Neural progenitor cell (in vitro differentiated cells): ENCODE measurements at regions not wholly inside any gene's neighbourhood (a gene's known extent, or its start where the extent isn't known, plus 50 kb on each side); places are given as distances from the start of the nearest gene placed in this dataset.
A peak's percentile ranks its signal among the peaks of the same experiment; 100 is the strongest.

Experiments used
- DNase-seq: peaks from one replicate; pipeline ENCODE4 v3.0.0-alpha.2; 2016; ENCODE audit warnings: low spot score
- H2AFZ ChIP-seq: fragments of 200-600 bp; sonication (generic); replicated peaks from 2 replicates; pipeline ENCODE4 v1.6.1; 2016; ENCODE audit warnings: antibody characterized with exemption
- H3F3A ChIP-seq: fragments of 200-600 bp; sonication (generic); 2 replicates; pipeline ENCODE4 v1.6.1; 2016; ENCODE audit warnings: antibody characterized with exemption, low read depth
- H3K27ac ChIP-seq: fragments of 200-600 bp; sonication (generic); 2 replicates; pipeline ENCODE4 v1.5.1; 2016; ENCODE audit warnings: mild to moderate bottlenecking
- H3K27me3 ChIP-seq: fragments of 200-600 bp; sonication (generic); 2 replicates; pipeline ENCODE4 v1.6.1; 2016; ENCODE audit warnings: mild to moderate bottlenecking, moderate library complexity
- H3K36me3 ChIP-seq: fragments of 200-600 bp; sonication (generic); 2 replicates; pipeline ENCODE4 v1.5.1; 2016
- H3K4me1 ChIP-seq: fragments of 200-600 bp; sonication (generic); 2 replicates; pipeline ENCODE4 v1.6.1; 2016; ENCODE audit warnings: mixed run types
- H3K4me2 ChIP-seq: fragments of 200-600 bp; sonication (generic); 2 replicates; pipeline ENCODE4 v1.6.1; 2016
- H3K4me3 ChIP-seq: fragments of 200-600 bp; sonication (generic); 2 replicates; pipeline ENCODE4 v1.5.1; 2016
- H3K79me2 ChIP-seq: fragments of 200-600 bp; sonication (generic); 2 replicates; pipeline ENCODE4 v1.6.1; 2016; ENCODE audit warnings: low read depth
- H3K9ac ChIP-seq: fragments of 200-600 bp; sonication (generic); 2 replicates; pipeline ENCODE4 v1.6.1; 2016
- H3K9me3 ChIP-seq: fragments of 200-600 bp; sonication (generic); 2 replicates; pipeline ENCODE4 v1.5.1; 2016; ENCODE audit warnings: low read depth
- H4K20me1 ChIP-seq: fragments of 200-600 bp; sonication (generic); 2 replicates; pipeline ENCODE4 v1.6.1; 2016; ENCODE audit warnings: low read depth
- H3K27ac Mint-ChIP-seq: 3 replicates; pipeline ENCODE4 v1.8.0; 2021; ENCODE audit warnings: mixed read lengths
- H3K27me3 Mint-ChIP-seq: 2 replicates; pipeline ENCODE4 v1.8.0; 2022; ENCODE audit warnings: low read depth, mild to moderate bottlenecking, inconsistent platforms, moderate library complexity, mixed read lengths; ENCODE audit not compliant: insufficient read depth
- H3K36me3 Mint-ChIP-seq: 3 replicates; pipeline ENCODE4 v1.8.0; 2021; ENCODE audit warnings: mixed read lengths
- H3K4me1 Mint-ChIP-seq: 3 replicates; pipeline ENCODE4 v1.8.0; 2021; ENCODE audit warnings: mixed read lengths
- H3K4me3 Mint-ChIP-seq: 3 replicates; pipeline ENCODE4 v1.8.0; 2021; ENCODE audit warnings: mild to moderate bottlenecking, moderate library complexity, mixed read lengths
- H3K9me3 Mint-ChIP-seq: 3 replicates; pipeline ENCODE4 v1.8.0; 2020; ENCODE audit warnings: mixed read lengths
- EZH2 ChIP-seq: fragments of 200-600 bp; sonication (generic); IDR thresholded peaks from 2 replicates; pipeline ENCODE4 v1.6.1; 2017; ENCODE audit warnings: antibody characterized with exemption, mild to moderate bottlenecking, moderate library complexity
- EZH2phosphoT487 ChIP-seq: fragments of 200-600 bp; sonication (generic); IDR thresholded peaks from 2 replicates; pipeline ENCODE4 v1.6.1; 2017; ENCODE audit warnings: antibody characterized with exemption
- TF ChIP-seq, protein P1 (sequence below): fragments of 200-600 bp; sonication (generic); IDR thresholded peaks from 2 replicates; pipeline ENCODE4 v1.5.1; 2017; ENCODE audit warnings: antibody characterized with exemption, mild to moderate bottlenecking

DNA sequence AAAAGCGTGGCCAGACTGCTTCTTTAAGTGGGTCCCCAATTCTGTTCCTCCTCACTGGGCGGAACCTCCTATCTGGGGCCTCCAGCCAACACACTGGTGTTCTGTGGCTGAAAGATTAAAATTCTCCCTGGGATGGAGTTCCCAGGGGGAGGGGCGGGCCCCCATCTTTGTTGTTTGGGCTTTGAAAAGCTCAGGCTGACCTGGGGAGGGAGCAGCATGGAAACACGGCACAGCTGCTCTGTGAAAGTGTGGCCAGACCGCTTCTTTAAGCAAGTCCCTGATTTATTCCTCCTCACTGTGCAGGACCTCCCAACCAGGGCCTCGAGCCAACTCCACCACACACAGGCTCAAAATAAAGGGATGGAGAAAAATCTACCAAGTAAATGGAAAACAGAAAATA lies 219.5 kb downstream of the TMEM47 start:
- H3K4me1 Mint-ChIP-seq: no peaks in the 10 kb centered on the region

DNA sequence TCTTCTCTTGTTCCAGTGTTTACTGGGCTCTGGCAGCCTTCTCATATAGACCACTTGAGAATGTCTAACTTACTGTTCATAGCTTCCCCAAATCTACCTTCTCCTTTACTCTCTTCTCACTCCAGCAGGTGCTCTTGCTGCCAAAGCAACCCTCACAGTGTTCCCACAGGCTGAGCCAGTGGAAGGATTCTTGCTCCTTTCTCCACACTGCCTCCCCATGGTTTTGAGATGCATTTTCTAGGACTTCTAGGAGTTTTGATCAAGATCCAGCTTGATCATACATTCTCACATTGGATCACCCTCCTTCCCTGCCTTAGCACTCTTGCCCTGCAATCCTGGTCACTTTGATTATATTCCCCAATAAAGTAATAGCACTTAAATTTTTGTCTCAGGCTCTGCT lies 230.8 kb downstream of the TMEM47 start:
- Histone ChIP-seq H3F3A (no peaks in the 10 kb centered on the region), H4K20me1 (no peaks in the 10 kb centered on the region), H3K27ac (no peak overlapping the region), H3K4me2 (no peak overlapping the region), H2AFZ (no peak overlapping the region), H3K27me3 (no peaks in the 10 kb centered on the region), H3K36me3 (no peaks in the 10 kb centered on the region), H3K4me3 (no peak overlapping the region), H3K79me2 (no peaks in the 10 kb centered on the region), H3K9me3 (no peaks in the 10 kb centered on the region), H3K9ac (no peak overlapping the region), H3K4me1 (no peaks in the 10 kb centered on the region)
- Mint-ChIP-seq H3K27ac (no peak overlapping the region), H3K9me3 (peaks cover 4% of the 10 kb centered on the region), H3K4me3 (no peak overlapping the region), H3K36me3 (no peaks in the 10 kb centered on the region), H3K4me1 (no peaks in the 10 kb centered on the region), H3K27me3 (peaks cover 3% of the 10 kb centered on the region)
- TF ChIP-seq EZH2phosphoT487: no peak
- TF ChIP-seq, protein P1, sequence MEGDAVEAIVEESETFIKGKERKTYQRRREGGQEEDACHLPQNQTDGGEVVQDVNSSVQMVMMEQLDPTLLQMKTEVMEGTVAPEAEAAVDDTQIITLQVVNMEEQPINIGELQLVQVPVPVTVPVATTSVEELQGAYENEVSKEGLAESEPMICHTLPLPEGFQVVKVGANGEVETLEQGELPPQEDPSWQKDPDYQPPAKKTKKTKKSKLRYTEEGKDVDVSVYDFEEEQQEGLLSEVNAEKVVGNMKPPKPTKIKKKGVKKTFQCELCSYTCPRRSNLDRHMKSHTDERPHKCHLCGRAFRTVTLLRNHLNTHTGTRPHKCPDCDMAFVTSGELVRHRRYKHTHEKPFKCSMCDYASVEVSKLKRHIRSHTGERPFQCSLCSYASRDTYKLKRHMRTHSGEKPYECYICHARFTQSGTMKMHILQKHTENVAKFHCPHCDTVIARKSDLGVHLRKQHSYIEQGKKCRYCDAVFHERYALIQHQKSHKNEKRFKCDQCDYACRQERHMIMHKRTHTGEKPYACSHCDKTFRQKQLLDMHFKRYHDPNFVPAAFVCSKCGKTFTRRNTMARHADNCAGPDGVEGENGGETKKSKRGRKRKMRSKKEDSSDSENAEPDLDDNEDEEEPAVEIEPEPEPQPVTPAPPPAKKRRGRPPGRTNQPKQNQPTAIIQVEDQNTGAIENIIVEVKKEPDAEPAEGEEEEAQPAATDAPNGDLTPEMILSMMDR: peak; percentile 55
- peak; percentile 42 for DNase-seq

More for the DNA sequence above, 219.5 kb downstream of the TMEM47 start:
- no peaks in the 10 kb centered on the region for H3K27me3 ChIP-seq
- H3K27ac ChIP-seq: no peak overlapping the region
- Mint-ChIP-seq H3K4me3 (no peak overlapping the region), H3K27ac (no peak overlapping the region), H3K9me3 (peaks cover 4% of the 10 kb centered on the region), H3K36me3 (no peaks in the 10 kb centered on the region), H3K27me3 (no peaks in the 10 kb centered on the region)
- no peak overlapping the region for H3K4me2 ChIP-seq
- peak; percentile 5 for DNase-seq
- no peaks in the 10 kb centered on the region for H3K9me3 ChIP-seq
- H3K36me3 ChIP-seq: no peaks in the 10 kb centered on the region
- H4K20me1 ChIP-seq: no peaks in the 10 kb centered on the region
- H3K4me1 ChIP-seq: peaks cover 6% of the 10 kb centered on the region
- no peak overlapping the region for H3K4me3 ChIP-seq
- H3K79me2 ChIP-seq: no peaks in the 10 kb centered on the region
- no peaks in the 10 kb centered on the region for H3F3A ChIP-seq
- H3K9ac ChIP-seq: no peak overlapping the region
- TF ChIP-seq EZH2phosphoT487: no peak
- no peak for TF ChIP-seq EZH2
- TF ChIP-seq, protein P1: no peak
- peak overlapping the region; percentile 82 for H2AFZ ChIP-seq

DNA sequence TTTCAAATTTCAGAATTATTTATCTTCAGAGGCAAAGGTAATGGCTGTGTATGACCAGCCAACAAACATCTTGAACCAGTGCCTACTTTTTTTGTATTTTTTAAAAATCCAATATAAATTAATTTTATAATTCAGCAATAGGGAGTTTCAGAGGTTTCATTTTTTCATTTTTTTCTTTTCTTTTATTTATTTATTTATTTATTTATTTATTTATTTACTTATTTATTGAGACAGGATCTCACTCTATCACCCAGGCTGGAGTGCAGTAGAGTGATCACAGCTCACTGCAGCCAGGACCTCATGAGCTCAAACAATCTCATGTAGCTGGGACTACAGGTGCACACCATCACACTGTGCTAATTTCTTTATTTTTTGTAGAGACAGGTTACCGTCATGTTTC lies 250.5 kb downstream of the TMEM47 start:
- no peaks in the 10 kb centered on the region for H3K4me1 ChIP-seq
- H2AFZ ChIP-seq: no peak overlapping the region
- Mint-ChIP-seq H3K27me3 (no peaks in the 10 kb centered on the region), H3K4me1 (no peaks in the 10 kb centered on the region), H3K4me3 (no peak overlapping the region), H3K27ac (no peak overlapping the region), H3K36me3 (no peaks in the 10 kb centered on the region), H3K9me3 (no peaks in the 10 kb centered on the region)
- H4K20me1 ChIP-seq: no peaks in the 10 kb centered on the region
- no peaks in the 10 kb centered on the region for H3K9me3 ChIP-seq
- H3K79me2 ChIP-seq: no peaks in the 10 kb centered on the region
- no peaks in the 10 kb centered on the region for H3K27me3 ChIP-seq
- H3K27ac ChIP-seq: no peak overlapping the region
- H3K4me3 ChIP-seq: no peak overlapping the region
- DNase-seq: no peak
- TF ChIP-seq EZH2phosphoT487: no peak
- TF ChIP-seq, protein P1: no peak
- no peak for TF ChIP-seq EZH2
- no peaks in the 10 kb centered on the region for H3F3A ChIP-seq
- H3K4me2 ChIP-seq: no peak overlapping the region
- no peak overlapping the region for H3K9ac ChIP-seq
- no peaks in the 10 kb centered on the region for H3K36me3 ChIP-seq
